HG02642 (cell line): ENCODE measurements at regions not wholly inside any gene's neighbourhood (a gene's known extent, or its start where the extent isn't known, plus 50 kb on each side); places are given as distances from the start of the nearest gene placed in this dataset.

Experiments used
- ATAC-seq: cut with Tn5 transposase; IDR thresholded peaks from one replicate; pipeline ENCODE4 v1.9.1; 2021; ENCODE audit warnings: mild to moderate bottlenecking; ENCODE audit not compliant: unreplicated experiment, poor library complexity

- ATAC-seq = no peak
These were observed 243.0 kb upstream of the MYOCD start for GRCh38 chr17:12422651-12423050.

- no peak for ATAC-seq
These were observed 242.4 kb upstream of the MYOCD start for GRCh38 chr17:12423337-12423736.

GRCh38 chr17:12429116-12429515 is 236.6 kb upstream of the MYOCD start:
- ATAC-seq = no peak

- peak; percentile 88 for ATAC-seq
These were observed 234.5 kb upstream of the MYOCD start for GRCh38 chr17:12431188-12431587.

- no peak for ATAC-seq
These were observed 227.5 kb upstream of the MYOCD start for GRCh38 chr17:12438212-12438611.

GRCh38 chr17:12438813-12439586 is 226.7 kb upstream of the MYOCD start:
- no peak for ATAC-seq

- no peak for ATAC-seq
These were observed 220.4 kb upstream of the MYOCD start for GRCh38 chr17:12445331-12445730.

- ATAC-seq = no peak
These were observed 208.2 kb upstream of the MYOCD start for GRCh38 chr17:12457493-12457892.

- ATAC-seq = no peak
These were observed 206.0 kb upstream of the MYOCD start for GRCh38 chr17:12459736-12460135.

GRCh38 chr17:12463102-12463501 is 202.6 kb upstream of the MYOCD start:
- no peak for ATAC-seq

- ATAC-seq = no peak
These were observed 193.2 kb upstream of the MYOCD start for GRCh38 chr17:12472252-12473173.

GRCh38 chr17:12478311-12478710 is 187.4 kb upstream of the MYOCD start:
- ATAC-seq = no peak

GRCh38 chr17:12485361-12485906 is 180.3 kb upstream of the MYOCD start:
- no peak for ATAC-seq

GRCh38 chr17:12489325-12489724 is 176.4 kb upstream of the MYOCD start:
- ATAC-seq = no peak

GRCh38 chr17:12492450-12492849 is 173.2 kb upstream of the MYOCD start:
- ATAC-seq = no peak

GRCh38 chr17:12505866-12506265 is 159.8 kb upstream of the MYOCD start:
- no peak for ATAC-seq

- ATAC-seq = no peak
These were observed 158.6 kb upstream of the MYOCD start for GRCh38 chr17:12507026-12507595.

- no peak for ATAC-seq
These were observed 155.9 kb upstream of the MYOCD start for GRCh38 chr17:12509801-12510200.

GRCh38 chr17:12510535-12510934 is 155.2 kb upstream of the MYOCD start:
- no peak for ATAC-seq

GRCh38 chr17:12512694-12513355 is 152.9 kb upstream of the MYOCD start:
- ATAC-seq = no peak
